ENCODE measurements at regions not wholly inside any gene's neighbourhood (a gene's known extent, or its start where the extent isn't known, plus 50 kb on each side); places are given as distances from the start of the nearest gene placed in this dataset.

DNA sequence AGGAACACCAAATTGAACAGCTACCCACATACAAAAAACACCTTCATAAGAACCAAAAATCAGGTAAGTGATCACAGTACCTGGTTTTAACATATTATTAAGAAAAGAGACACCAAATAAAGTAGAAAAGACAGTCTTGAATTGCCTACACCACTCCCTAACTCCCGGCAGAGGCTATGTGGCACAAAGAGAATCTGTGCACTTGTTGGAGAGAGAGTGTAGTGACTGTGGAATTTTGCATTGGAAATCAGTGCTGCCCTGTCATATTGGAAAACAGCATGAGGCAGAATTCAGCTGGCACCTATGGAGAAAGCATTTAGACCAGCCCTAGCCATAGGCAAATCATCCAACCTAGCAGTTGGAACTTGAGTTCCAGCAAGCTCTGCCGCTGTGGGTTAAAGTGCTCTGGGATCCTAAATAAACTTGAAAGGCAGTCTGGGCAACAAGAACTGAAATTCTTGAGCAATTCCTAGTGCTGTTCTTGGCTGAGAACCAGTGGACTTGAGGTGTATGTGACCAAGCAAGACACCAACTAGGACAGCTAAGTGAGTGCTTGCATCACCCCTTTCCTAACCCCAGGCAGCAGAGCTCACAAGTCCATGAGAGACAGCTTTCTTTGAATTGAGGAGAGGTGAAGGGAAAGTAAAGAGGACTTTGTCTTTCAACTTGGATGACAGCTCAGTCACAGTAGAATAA lies 969.6 kb upstream of the ALCAM start:
- Mint-ChIP-seq H3K4me1 (peaks cover 4% of the 10 kb centered on the region), H3K36me3 (no peaks in the 10 kb centered on the region)

DNA sequence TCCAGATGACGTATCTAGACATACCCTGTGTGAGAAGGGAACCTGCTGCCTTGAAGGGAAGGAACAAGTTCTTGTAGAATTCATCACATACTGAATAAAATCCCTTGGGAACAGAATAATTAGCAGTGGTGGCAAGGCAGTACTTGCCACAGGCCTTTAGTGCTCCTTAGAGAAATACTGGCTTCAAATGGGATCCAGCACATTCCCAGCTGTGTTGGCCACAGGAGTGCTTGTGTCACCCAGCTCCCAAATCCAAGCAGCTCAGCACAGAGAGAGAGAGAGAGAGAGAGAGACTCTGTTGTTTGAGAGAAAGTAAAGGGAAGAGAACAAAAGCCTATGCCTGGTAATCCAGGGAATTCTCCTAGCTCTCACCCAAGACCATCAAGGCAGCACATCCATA lies 969.0 kb upstream of the ALCAM start:
- Histone ChIP-seq H3K9ac (no peak overlapping the region), H2AFZ (replicated peaks) (no peak overlapping the region), H3K79me2 (ENCODE audit: low read depth) (no peaks in the 10 kb centered on the region), H3K36me3 (no peaks in the 10 kb centered on the region), H3K4me2 (no peak overlapping the region), H4K20me1 (ENCODE audit: low read depth) (no peaks in the 10 kb centered on the region), H3K4me1 (no peaks in the 10 kb centered on the region), H3K4me3 (no peak overlapping the region), H3K9me3 (ENCODE audit: low read depth) (no peaks in the 10 kb centered on the region), H3K27me3 (no peaks in the 10 kb centered on the region), H3K27ac (no peak overlapping the region), H3F3A (ENCODE audit: low read depth) (no peaks in the 10 kb centered on the region)
- no peaks in the 10 kb centered on the region for H3K27me3 Mint-ChIP-seq (ENCODE audit: insufficient read depth, low read depth)
- H3K27ac Mint-ChIP-seq: no peak overlapping the region
- no peaks in the 10 kb centered on the region for H3K9me3 Mint-ChIP-seq
- H3K4me3 Mint-ChIP-seq: no peak overlapping the region
- no peaks in the 10 kb centered on the region for H3K36me3 Mint-ChIP-seq
- H3K4me1 Mint-ChIP-seq: peaks cover 4% of the 10 kb centered on the region
- DNase-seq (ENCODE audit: low spot score): no peak
- TF ChIP-seq EZH2 (IDR thresholded peaks at IDR 0.05) (no peak), EZH2phosphoT487 (IDR thresholded peaks at IDR 0.05) (no peak), CTCF (IDR thresholded peaks at IDR 0.05) (no peak)

More for the DNA sequence above, 969.6 kb upstream of the ALCAM start:
- no peaks in the 10 kb centered on the region for H3K9me3 ChIP-seq (ENCODE audit: low read depth)
- no peak overlapping the region for H3K27ac Mint-ChIP-seq
- H3K36me3 ChIP-seq: no peaks in the 10 kb centered on the region
- H3K4me3 Mint-ChIP-seq: no peak overlapping the region
- no peaks in the 10 kb centered on the region for H3K79me2 ChIP-seq (ENCODE audit: low read depth)
- no peaks in the 10 kb centered on the region for H3K4me1 ChIP-seq
- no peak overlapping the region for H3K9ac ChIP-seq
- no peak for DNase-seq (ENCODE audit: low spot score)
- no peak overlapping the region for H3K4me2 ChIP-seq
- no peak for TF ChIP-seq EZH2phosphoT487 (IDR thresholded peaks at IDR 0.05)
- no peaks in the 10 kb centered on the region for H4K20me1 ChIP-seq (ENCODE audit: low read depth)
- H3K27ac ChIP-seq: no peak overlapping the region
- H3K9me3 Mint-ChIP-seq: no peaks in the 10 kb centered on the region
- H3K27me3 ChIP-seq: no peaks in the 10 kb centered on the region
- H3K27me3 Mint-ChIP-seq (ENCODE audit: insufficient read depth, low read depth): no peaks in the 10 kb centered on the region
- no peak overlapping the region for H2AFZ ChIP-seq (replicated peaks)
- H3K4me3 ChIP-seq: no peak overlapping the region
- H3F3A ChIP-seq (ENCODE audit: low read depth): no peaks in the 10 kb centered on the region

- no peak overlapping the region for H3K4me3 ChIP-seq
- no peak for DNase-seq (ENCODE audit: low spot score)
- H3K9ac ChIP-seq: no peak overlapping the region
- H3F3A ChIP-seq (ENCODE audit: low read depth): no peaks in the 10 kb centered on the region
- no peak overlapping the region for H3K4me2 ChIP-seq
- no peaks in the 10 kb centered on the region for H3K27me3 ChIP-seq
- H2AFZ ChIP-seq (replicated peaks): no peak overlapping the region
- no peak overlapping the region for H3K27ac Mint-ChIP-seq
- H3K36me3 Mint-ChIP-seq: no peaks in the 10 kb centered on the region
- H4K20me1 ChIP-seq (ENCODE audit: low read depth): no peaks in the 10 kb centered on the region
- H3K9me3 Mint-ChIP-seq: no peaks in the 10 kb centered on the region
- no peaks in the 10 kb centered on the region for H3K9me3 ChIP-seq (ENCODE audit: low read depth)
- H3K79me2 ChIP-seq (ENCODE audit: low read depth): no peaks in the 10 kb centered on the region
- no peak overlapping the region for H3K27ac ChIP-seq
- H3K4me3 Mint-ChIP-seq: no peak overlapping the region
- no peak for TF ChIP-seq EZH2phosphoT487 (IDR thresholded peaks at IDR 0.05)
- TF ChIP-seq CTCF (IDR thresholded peaks at IDR 0.05): no peak
- no peak for TF ChIP-seq EZH2 (IDR thresholded peaks at IDR 0.05)
- no peaks in the 10 kb centered on the region for H3K4me1 Mint-ChIP-seq
- no peaks in the 10 kb centered on the region for H3K36me3 ChIP-seq
- H3K4me1 ChIP-seq: no peaks in the 10 kb centered on the region
- H3K27me3 Mint-ChIP-seq (ENCODE audit: insufficient read depth, low read depth): no peaks in the 10 kb centered on the region
These were observed 963.8 kb upstream of the ALCAM start for GRCh38 chr3:104402902-104403301.

DNA sequence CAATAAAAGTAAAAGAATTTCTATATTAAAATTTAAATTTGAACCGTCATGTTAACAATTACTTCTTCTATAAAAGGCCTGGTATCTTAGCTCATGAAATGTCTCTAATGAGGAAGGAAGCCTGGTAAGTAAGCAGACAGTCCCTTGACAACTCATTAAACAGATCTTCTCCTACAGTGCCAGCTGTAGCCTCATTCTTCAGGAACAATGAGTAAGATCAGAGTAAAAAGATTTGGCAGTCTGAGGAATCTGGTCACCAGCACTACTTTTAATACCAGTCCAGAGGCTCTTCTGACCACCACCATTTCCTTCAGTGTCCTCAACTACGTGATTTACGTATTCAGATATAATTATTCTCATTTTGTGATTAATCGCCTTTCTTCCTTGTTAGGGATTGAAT lies 955.0 kb upstream of the ALCAM start:
- Mint-ChIP-seq H3K4me3 (no peak overlapping the region), H3K4me1 (no peaks in the 10 kb centered on the region), H3K9me3 (no peaks in the 10 kb centered on the region), H3K27ac (no peak overlapping the region), H3K27me3 (ENCODE audit: insufficient read depth, low read depth) (no peaks in the 10 kb centered on the region), H3K36me3 (no peaks in the 10 kb centered on the region)
- H3K4me1 ChIP-seq: peaks cover 13% of the 10 kb centered on the region
- peak overlapping the region; percentile 40 for H3K4me2 ChIP-seq
- no peaks in the 10 kb centered on the region for H3K27me3 ChIP-seq
- no peaks in the 10 kb centered on the region for H3K79me2 ChIP-seq (ENCODE audit: low read depth)
- DNase-seq (ENCODE audit: low spot score): peak; percentile 56
- H4K20me1 ChIP-seq (ENCODE audit: low read depth): no peaks in the 10 kb centered on the region
- no peak overlapping the region for H2AFZ ChIP-seq (replicated peaks)
- no peak overlapping the region for H3K4me3 ChIP-seq
- no peak for TF ChIP-seq CTCF (IDR thresholded peaks at IDR 0.05)
- TF ChIP-seq EZH2phosphoT487 (IDR thresholded peaks at IDR 0.05): peak; percentile 88
- H3K9me3 ChIP-seq (ENCODE audit: low read depth): no peaks in the 10 kb centered on the region
- H3K9ac ChIP-seq: no peak overlapping the region
- H3K27ac ChIP-seq: no peak overlapping the region
- H3F3A ChIP-seq (ENCODE audit: low read depth): no peaks in the 10 kb centered on the region
- no peaks in the 10 kb centered on the region for H3K36me3 ChIP-seq

All from neural progenitor cell (in vitro differentiated cells).